Common myeloid progenitor, CD34-positive (primary cell): ENCODE measurements at regions not wholly inside any gene's neighbourhood (a gene's known extent, or its start where the extent isn't known, plus 50 kb on each side); places are given as distances from the start of the nearest gene placed in this dataset.

Source experiments
- CTCF ChIA-PET: fragments of 350-600 bp; sonication (Branson Sonifier 250); formaldehyde crosslinking; loops from one replicate; lab custom pipeline; 2021; ENCODE audit warnings: antibody characterized with exemption; lab: Charles Lee
- POLR2A ChIA-PET: fragments of 350-600 bp; sonication (Branson Sonifier 250); formaldehyde crosslinking; loops from one replicate; lab custom pipeline; 2021; ENCODE audit warnings: antibody characterized with exemption; lab: Charles Lee
- DNase-seq, 3 donors: peaks; one replicate each; pipeline versions ENCODE4 v3.0.0 to v3.0.0-alpha.2; 2013
- H3K27ac ChIP-seq, 2 experiments: 1 replicate in 1 of 2; 2 replicates in 1 of 2; pipeline ENCODE4 v1.7.0; 2013; ENCODE audit warnings: inconsistent platforms in 2 of 2, low read length in 2 of 2, mild to moderate bottlenecking in 2 of 2, low read depth in 1 of 2, moderate library complexity in 1 of 2; ENCODE audit not compliant: severe bottlenecking in 2 of 2, insufficient read depth in 1 of 2, poor library complexity in 1 of 2
- H3K27me3 ChIP-seq, 5 experiments: replicated peaks in 2 of 5; 1 replicate in 3 of 5; 2 replicates in 2 of 5; pipeline versions ENCODE4 v1.6.1 to v1.7.0; 2013; ENCODE audit warnings: low read length in 4 of 5, mild to moderate bottlenecking in 2 of 5, moderate library complexity in 2 of 5, inconsistent platforms in 1 of 5; ENCODE audit not compliant: insufficient read depth in 5 of 5, control insufficient read depth in 4 of 5
- H3K36me3 ChIP-seq, 4 experiments: 1 replicate in 2 of 4; 2 replicates in 2 of 4; pipeline versions ENCODE4 v1.6.1 to v1.7.0; 2013; ENCODE audit warnings: low read length in 3 of 4, control low read depth in 1 of 4, mild to moderate bottlenecking in 1 of 4; ENCODE audit not compliant: control insufficient read depth in 4 of 4, insufficient read depth in 4 of 4
- H3K4me1 ChIP-seq, 4 experiments: 1 replicate in 3 of 4; 2 replicates in 1 of 4; pipeline versions ENCODE4 v1.6.1 to v1.7.1; 2013; ENCODE audit warnings: low read length in 3 of 4, mild to moderate bottlenecking in 3 of 4, control low read depth in 1 of 4, inconsistent platforms in 1 of 4, moderate library complexity in 1 of 4; ENCODE audit not compliant: control insufficient read depth in 4 of 4, insufficient read depth in 4 of 4; ENCODE audit errors: control extremely low read depth in 1 of 4
- H3K4me3 ChIP-seq, 7 experiments: 1 replicate in 4 of 7; 2 replicates in 3 of 7; pipeline versions ENCODE4 v1.5.1 to v1.7.0; 2013; ENCODE audit warnings: mild to moderate bottlenecking in 7 of 7, low read length in 6 of 7, moderate library complexity in 6 of 7, inconsistent platforms in 2 of 7, low read depth in 2 of 7, control low read depth in 1 of 7; ENCODE audit not compliant: insufficient read depth in 4 of 7, control insufficient read depth in 1 of 7; ENCODE audit errors: extremely low read depth in 1 of 7
- H3K9me3 ChIP-seq, 5 experiments: 1 replicate in 4 of 5; 2 replicates in 1 of 5; pipeline versions ENCODE4 v1.6.1 to v1.7.1; 2013; ENCODE audit warnings: low read length in 4 of 5, mild to moderate bottlenecking in 2 of 5, inconsistent platforms in 1 of 5, low read depth in 1 of 5, moderate library complexity in 1 of 5; ENCODE audit not compliant: control insufficient read depth in 4 of 5, insufficient read depth in 2 of 5; ENCODE audit errors: control extremely low read depth in 1 of 5
- WGBS: methylation state at CpG from one replicate; pipeline ENCODE4 v1.1.5; 2013; ENCODE audit not compliant: insufficient coverage; 5-methylcytosine and 5-hydroxymethylcytosine counted together

GRCh38 chr1:199742547-199742946 lies 285.0 kb upstream of the NR5A2 start:
- DNase-seq: peak; percentile 50 to 87 (median 84)
- H3K27ac ChIP-seq: no peak overlapping the region
- ChIA-PET POLR2A (no interaction called here), CTCF (no interaction called here)
- H3K4me3 ChIP-seq: no peak overlapping the region
- H3K4me1 ChIP-seq: peaks cover 0 to 8% (median 0%) of the 10 kb centered on the region in 4 experiments
- no peaks in the 10 kb centered on the region for H3K9me3 ChIP-seq
- H3K36me3 ChIP-seq: no peaks in the 10 kb centered on the region
- 79% methylated on average over 2 of the region's 2 CpGs for WGBS
- no peaks in the 10 kb centered on the region for H3K27me3 ChIP-seq

- no peak overlapping the region for H3K27ac ChIP-seq
- no peaks in the 10 kb centered on the region for H3K27me3 ChIP-seq
- no peaks in the 10 kb centered on the region for H3K9me3 ChIP-seq
- H3K36me3 ChIP-seq: no peaks in the 10 kb centered on the region
- CTCF ChIA-PET: no interaction called here
- WGBS: 80% methylated on average over 1 of the region's 5 CpGs
- H3K4me1 ChIP-seq: peaks cover 0 to 8% (median 0%) of the 10 kb centered on the region in 4 experiments
- POLR2A ChIA-PET: no interaction called here
- no peak for DNase-seq
- H3K4me3 ChIP-seq: no peak overlapping the region
These were observed 284.3 kb upstream of the NR5A2 start for GRCh38 chr1:199743227-199743626.

GRCh38 chr1:199746666-199747384 lies 280.7 kb upstream of the NR5A2 start:
- 86% methylated on average over 1 of the region's 2 CpGs for WGBS
- no peak overlapping the region for H3K27ac ChIP-seq
- H3K4me1 ChIP-seq: peaks cover 0 to 8% (median 0%) of the 10 kb centered on the region in 4 experiments
- ChIA-PET POLR2A (no interaction called here), CTCF (interaction anchor here (0.6 kb wide), 1 partner anchor 852 kb away, joined by 3 read pairs; no protein-coding TSS in a partner anchor)
- no peaks in the 10 kb centered on the region for H3K9me3 ChIP-seq
- H3K36me3 ChIP-seq: no peaks in the 10 kb centered on the region
- no peaks in the 10 kb centered on the region for H3K27me3 ChIP-seq
- no peak for DNase-seq
- H3K4me3 ChIP-seq: no peak overlapping the region

- POLR2A ChIA-PET: no interaction called here
- 95% methylated on average over 15 of the region's 17 CpGs for WGBS
- Histone ChIP-seq H3K4me3 (no peak overlapping the region), H3K9me3 (no peaks in the 10 kb centered on the region), H3K27me3 (no peaks in the 10 kb centered on the region), H3K4me1 (peaks cover 0 to 4% (median 0%) of the 10 kb centered on the region in 4 experiments), H3K27ac (no peak overlapping the region), H3K36me3 (no peaks in the 10 kb centered on the region)
- CTCF ChIA-PET: no interaction called here
- DNase-seq: no peak
These were observed 279.5 kb upstream of the NR5A2 start for GRCh38 chr1:199747984-199748383.

- CTCF ChIA-PET: no interaction called here
- no peaks in the 10 kb centered on the region for H3K36me3 ChIP-seq
- WGBS: 100% methylated on average over 2 of the region's 5 CpGs
- POLR2A ChIA-PET: no interaction called here
- no peak overlapping the region for H3K27ac ChIP-seq
- no peak overlapping the region for H3K4me3 ChIP-seq
- H3K27me3 ChIP-seq: no peaks in the 10 kb centered on the region
- no peak for DNase-seq
- H3K9me3 ChIP-seq: peaks cover 0 to 3% (median 0%) of the 10 kb centered on the region in 5 experiments
- H3K4me1 ChIP-seq: no peaks in the 10 kb centered on the region
These were observed 276.0 kb upstream of the NR5A2 start for GRCh38 chr1:199751506-199751905.

GRCh38 chr1:199751962-199752687 lies 275.4 kb upstream of the NR5A2 start:
- Histone ChIP-seq H3K9me3 (peaks cover 0 to 3% (median 0%) of the 10 kb centered on the region in 5 experiments), H3K4me1 (no peaks in the 10 kb centered on the region), H3K27me3 (no peaks in the 10 kb centered on the region), H3K4me3 (no peak overlapping the region), H3K36me3 (no peaks in the 10 kb centered on the region), H3K27ac (no peak overlapping the region)
- 94% methylated on average over 3 of the region's 4 CpGs for WGBS
- DNase-seq: no peak
- ChIA-PET POLR2A (no interaction called here), CTCF (no interaction called here)

- Histone ChIP-seq H3K27me3 (no peaks in the 10 kb centered on the region), H3K36me3 (no peaks in the 10 kb centered on the region), H3K27ac (no peak overlapping the region), H3K4me3 (no peak overlapping the region), H3K4me1 (no peaks in the 10 kb centered on the region), H3K9me3 (peaks cover 0 to 3% (median 0%) of the 10 kb centered on the region in 5 experiments)
- ChIA-PET POLR2A (no interaction called here), CTCF (no interaction called here)
- WGBS: no CpG with 5 or more reads among the region's 2 CpGs
- no peak for DNase-seq
These were observed 274.9 kb upstream of the NR5A2 start for GRCh38 chr1:199752688-199753027.
